Activated B cell treated with CpG ODN at 0.5 μM for 24 hours (primary cell): ENCODE measurements at regions not wholly inside any gene's neighbourhood (a gene's known extent, or its start where the extent isn't known, plus 50 kb on each side); places are given as distances from the start of the nearest gene placed in this dataset.

Experiments used
- ATAC-seq: fragments of 200-7000 bp; cut with Tn5 transposase; one replicate; pipeline ENCODE4 v1.10.0; 2021; ENCODE audit warnings: low read depth, mild to moderate bottlenecking, moderate library complexity
- CTCF ChIA-PET: fragments of 350-600 bp; sonication (Branson Sonifier 250); formaldehyde crosslinking; loops from one replicate; lab custom pipeline; 2021; ENCODE audit warnings: antibody characterized with exemption; lab: Charles Lee
- POLR2A ChIA-PET: fragments of 350-600 bp; sonication (Branson Sonifier 250); formaldehyde crosslinking; loops from one replicate; lab custom pipeline; 2021; ENCODE audit warnings: antibody characterized with exemption; lab: Charles Lee
- DNase-seq: peaks from one replicate; pipeline ENCODE4 v3.0.0; 2022
- H3K27ac Mint-ChIP-seq: one replicate; pipeline ENCODE4 v1.8.0; 2020; ENCODE audit warnings: mixed read lengths
- H3K27me3 Mint-ChIP-seq: one replicate; pipeline ENCODE4 v1.8.0; 2021; ENCODE audit warnings: mixed read lengths
- H3K36me3 Mint-ChIP-seq: one replicate; pipeline ENCODE4 v1.8.0; 2021; ENCODE audit warnings: low read depth, mixed read lengths
- H3K4me1 Mint-ChIP-seq: one replicate; pipeline ENCODE4 v1.8.0; 2021; ENCODE audit warnings: mixed read lengths
- H3K4me3 Mint-ChIP-seq: one replicate; pipeline ENCODE4 v1.8.0; 2020; ENCODE audit warnings: mild to moderate bottlenecking, mixed read lengths
- H3K9me3 Mint-ChIP-seq: one replicate; pipeline ENCODE4 v1.8.0; 2020; ENCODE audit warnings: mixed read lengths
- CTCF ChIP-seq: fragments of 200-600 bp; IDR thresholded peaks from one replicate; pipeline ENCODE4 v1.8.0; 2022; ENCODE audit warnings: antibody characterized with exemption, mild to moderate bottlenecking
- intact Hi-C: fragments of 100-400 bp; cut with micrococcal nuclease; formaldehyde crosslinking; loops from one replicate; pipeline ENCODE4 v1.15.1; 2024

GRCh38 chr17:53420035-53420641 is 402.6 kb upstream of the KIF2B start:
- no peaks in the 10 kb centered on the region for H3K4me1 Mint-ChIP-seq
- H3K4me3 Mint-ChIP-seq: no peak overlapping the region
- ChIA-PET CTCF (no interaction called here), POLR2A (no interaction called here)
- peaks cover 4% of the 10 kb centered on the region for H3K9me3 Mint-ChIP-seq
- ATAC-seq: no peak
- intact Hi-C loops: no loop called here
- H3K27me3 Mint-ChIP-seq: no peaks in the 10 kb centered on the region
- no peaks in the 10 kb centered on the region for H3K36me3 Mint-ChIP-seq
- TF ChIP-seq CTCF: no peak
- no peak overlapping the region for H3K27ac Mint-ChIP-seq
- no peak for DNase-seq

GRCh38 chr17:53409588-53409987 is 413.1 kb upstream of the KIF2B start:
- no peak for ATAC-seq
- intact Hi-C loops: no loop called here
- no peak overlapping the region for H3K4me3 Mint-ChIP-seq
- no peaks in the 10 kb centered on the region for H3K27me3 Mint-ChIP-seq
- ChIA-PET POLR2A (no interaction called here), CTCF (no interaction called here)
- no peaks in the 10 kb centered on the region for H3K36me3 Mint-ChIP-seq
- no peak for DNase-seq
- TF ChIP-seq CTCF: no peak
- H3K27ac Mint-ChIP-seq: no peak overlapping the region
- no peaks in the 10 kb centered on the region for H3K4me1 Mint-ChIP-seq
- peaks cover 16% of the 10 kb centered on the region for H3K9me3 Mint-ChIP-seq

GRCh38 chr17:53406907-53407306 is 415.8 kb upstream of the KIF2B start:
- DNase-seq (no peak), ATAC-seq (no peak)
- Mint-ChIP-seq H3K9me3 (peaks cover 16% of the 10 kb centered on the region), H3K27me3 (no peaks in the 10 kb centered on the region), H3K36me3 (no peaks in the 10 kb centered on the region), H3K27ac (no peak overlapping the region), H3K4me1 (no peaks in the 10 kb centered on the region), H3K4me3 (no peak overlapping the region)
- ChIA-PET POLR2A (no interaction called here), CTCF (no interaction called here)
- intact Hi-C loops: no loop called here
- TF ChIP-seq CTCF: no peak

GRCh38 chr17:53391197-53391596 is 431.5 kb upstream of the KIF2B start:
- TF ChIP-seq CTCF: no peak
- H3K4me3 Mint-ChIP-seq: no peak overlapping the region
- H3K36me3 Mint-ChIP-seq: no peaks in the 10 kb centered on the region
- H3K9me3 Mint-ChIP-seq: peaks cover 10% of the 10 kb centered on the region
- no peaks in the 10 kb centered on the region for H3K4me1 Mint-ChIP-seq
- no peaks in the 10 kb centered on the region for H3K27me3 Mint-ChIP-seq
- POLR2A ChIA-PET: no interaction called here
- no peak for DNase-seq
- no peak for ATAC-seq
- intact Hi-C loops: no loop called here
- CTCF ChIA-PET: no interaction called here
- no peak overlapping the region for H3K27ac Mint-ChIP-seq

GRCh38 chr17:53390575-53390974 is 432.2 kb upstream of the KIF2B start:
- no peak overlapping the region for H3K4me3 Mint-ChIP-seq
- intact Hi-C loops: no loop called here
- no peak for ATAC-seq
- H3K9me3 Mint-ChIP-seq: peaks cover 7% of the 10 kb centered on the region
- no peaks in the 10 kb centered on the region for H3K4me1 Mint-ChIP-seq
- no peaks in the 10 kb centered on the region for H3K27me3 Mint-ChIP-seq
- no peak overlapping the region for H3K27ac Mint-ChIP-seq
- ChIA-PET POLR2A (no interaction called here), CTCF (no interaction called here)
- TF ChIP-seq CTCF: no peak
- no peak for DNase-seq
- no peaks in the 10 kb centered on the region for H3K36me3 Mint-ChIP-seq
